Body of pancreas (tissue), 4 donors: ENCODE measurements at regions not wholly inside any gene's neighbourhood (a gene's known extent, or its start where the extent isn't known, plus 50 kb on each side); places are given as distances from the start of the nearest gene placed in this dataset.

Experiments used
- ATAC-seq: fragments of 150-250 bp; one replicate; pipeline ENCODE4 v1.9.1; 2016
- DNase-seq, 4 donors: peaks; one replicate each; pipeline ENCODE4 v3.0.0-alpha.2; 2019
- H3K27ac ChIP-seq, 4 donors: fragments of 200-600 bp; sonication (generic); 1 replicate in 3 of 4; 2 replicates in 1 of 4; pipeline versions ENCODE4 v1.5.1 to v1.6.1; 2016 to 2019; ENCODE audit warnings: mild to moderate bottlenecking in 1 of 4, mixed read lengths in 1 of 4, moderate library complexity in 1 of 4
- H3K27me3 ChIP-seq, 2 donors: fragments of 200-600 bp; sonication (generic); one replicate each; pipeline ENCODE4 v1.6.0; 2016; ENCODE audit warnings: mild to moderate bottlenecking in 1 of 2
- H3K36me3 ChIP-seq, 2 donors: fragments of 200-600 bp; sonication (generic); replicated peaks in 1 of 2; 2 replicates each; pipeline ENCODE4 v1.5.1; 2016; ENCODE audit warnings: low read depth in 2 of 2; ENCODE audit not compliant: insufficient read depth in 1 of 2
- H3K4me1 ChIP-seq: fragments of 200-600 bp; sonication (generic); one replicate; pipeline ENCODE4 v1.6.0; 2016
- H3K4me3 ChIP-seq, 2 donors: fragments of 200-600 bp; sonication (generic); 1 replicate in 1 of 2; 2 replicates in 1 of 2; pipeline ENCODE4 v1.5.1; 2016 to 2019
- H3K9me3 ChIP-seq, 3 donors: fragments of 200-600 bp; sonication (generic); 1 replicate in 2 of 3; 2 replicates in 1 of 3; pipeline ENCODE4 v1.5.1; 2016
- CTCF ChIP-seq, 7 experiments: fragments of 450-650 bp in 4 of 7; fragments of 200-600 bp in 3 of 7; sonication (generic) in 3 of 7; IDR thresholded peaks; one replicate each; pipeline ENCODE4 v1.5.1; 2016 to 2019; ENCODE audit warnings: antibody characterized with exemption in 7 of 7
- POLR2A ChIP-seq, 3 donors: fragments of 450-650 bp; IDR thresholded peaks; one replicate each; pipeline ENCODE4 v1.6.1; 2016; ENCODE audit warnings: antibody characterized with exemption in 3 of 3, mild to moderate bottlenecking in 2 of 3
- WGBS, 2 donors: methylation state at CpG; one replicate each; pipeline ENCODE4 v1.1.5; 2017; 5-methylcytosine and 5-hydroxymethylcytosine counted together
- intact Hi-C: fragments of 100-400 bp; cut with DNase I; formaldehyde crosslinking; loops from one replicate; pipeline ENCODE4 v1.15.1; 2023

DNA sequence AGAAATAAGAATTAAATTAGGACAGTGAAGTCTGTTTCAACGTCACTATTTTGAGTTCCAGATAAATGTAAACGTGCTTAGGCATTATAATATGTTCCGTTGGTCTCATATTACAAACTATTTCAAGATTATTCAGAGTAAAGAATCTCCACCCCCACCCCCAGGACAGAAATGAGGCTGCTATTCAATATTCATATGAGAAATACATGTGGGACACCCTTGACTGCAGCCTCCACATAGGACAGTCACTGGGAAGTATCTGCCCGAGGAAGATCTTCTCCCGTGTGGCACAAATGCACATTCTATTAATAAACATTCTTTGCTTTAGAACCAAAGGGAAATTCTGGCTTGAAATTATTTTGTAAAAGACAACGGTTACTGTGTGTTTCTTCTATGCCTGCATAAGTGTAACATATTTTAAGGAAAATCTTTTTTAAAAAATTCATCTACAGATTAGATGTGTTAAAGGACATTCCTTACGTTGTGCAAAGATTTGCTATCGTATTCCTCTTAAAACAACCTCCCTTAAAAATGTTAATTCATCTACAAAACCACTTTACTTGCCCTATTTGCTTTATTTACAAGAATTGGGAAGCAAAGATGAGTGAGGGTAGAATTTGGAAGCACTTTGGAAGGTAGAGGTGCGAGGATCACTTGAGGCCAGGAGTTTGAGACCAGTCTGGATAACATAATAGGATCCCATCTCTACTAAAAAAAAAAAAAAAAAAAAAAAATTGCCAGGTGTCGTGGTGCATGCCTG is 148.3 kb upstream of the SOX14 start:
- no peak for ATAC-seq
- Histone ChIP-seq H3K4me1 (no peaks in the 10 kb centered on the region), H3K27me3 (peaks cover 0 to 6% of the 10 kb centered on the region in 2 donors), H3K4me3 (no peak overlapping the region), H3K36me3 (no peaks in the 10 kb centered on the region), H3K27ac (no peak overlapping the region), H3K9me3 (no peaks in the 10 kb centered on the region)
- no peak for TF ChIP-seq POLR2A (IDR thresholded peaks at IDR 0.05)
- TF ChIP-seq CTCF (IDR thresholded peaks at IDR 0.05), result no peak
- no peak for DNase-seq
- WGBS, 2 donors, result 43 to 53% methylated on average over 10 of the region's 10 CpGs
- intact Hi-C loops, result no loop called here

DNA sequence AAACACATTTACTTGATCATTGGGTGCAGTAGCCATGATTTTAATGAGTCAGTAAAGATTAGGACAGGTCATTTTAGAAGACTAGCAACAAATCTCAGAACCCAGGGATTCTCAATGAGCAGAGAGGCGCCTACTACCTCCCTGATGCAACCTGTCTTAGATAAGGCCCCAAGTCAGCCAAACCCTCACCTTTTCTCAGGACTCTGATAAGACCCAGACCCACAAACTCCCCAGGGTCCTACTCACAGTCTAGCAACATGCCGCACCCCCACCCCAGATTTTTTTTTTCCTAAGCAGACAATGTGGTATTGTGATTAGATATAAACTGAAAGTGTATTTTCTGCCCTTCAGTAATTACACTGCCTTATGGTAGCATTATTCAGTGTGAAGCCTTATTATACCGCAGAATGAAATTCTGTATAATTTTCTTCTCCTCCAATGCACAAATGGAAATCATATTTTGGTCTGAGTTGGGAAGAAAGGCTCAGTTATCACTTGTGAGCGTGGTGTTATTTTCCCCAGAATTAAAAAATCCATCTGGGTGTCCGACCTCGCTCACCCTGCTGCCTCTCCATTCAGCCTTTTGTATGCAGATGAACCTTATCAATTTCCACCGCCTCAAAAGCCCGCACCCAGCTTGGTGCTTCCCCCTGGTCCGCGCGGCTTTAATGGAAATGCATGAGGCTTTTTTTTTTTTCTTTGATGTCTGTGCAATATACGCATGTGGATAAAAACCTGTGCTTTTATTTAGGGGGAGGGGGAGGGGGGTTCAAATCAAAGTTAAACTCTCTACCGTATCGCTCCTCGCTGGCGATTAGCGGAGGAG is 122.0 kb upstream of the SOX14 start:
- 15 to 19% methylated on average over 17 of the region's 17 CpGs for WGBS, 2 donors
- no peak for ATAC-seq

DNA sequence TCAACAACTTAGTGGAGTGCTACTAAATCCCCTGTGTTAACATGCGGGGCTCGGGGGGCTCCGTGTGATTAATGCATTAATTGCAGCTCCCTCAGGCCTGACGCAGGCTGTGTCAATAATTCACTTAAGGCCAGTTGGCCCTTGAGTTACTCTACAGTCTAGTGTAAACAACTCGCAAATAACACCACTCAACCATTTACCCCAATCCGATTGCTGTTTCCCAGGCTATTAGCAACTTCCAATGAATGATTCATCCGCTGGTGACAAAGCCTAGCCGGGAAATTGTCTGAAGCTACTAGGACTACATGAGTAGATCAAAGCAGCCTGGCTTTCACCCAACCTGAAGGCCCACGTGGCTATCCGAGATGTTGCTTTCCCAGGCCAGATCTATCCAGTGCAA is 121.3 kb upstream of the SOX14 start:
- no peak for TF ChIP-seq CTCF (IDR thresholded peaks at IDR 0.05)
- TF ChIP-seq POLR2A (IDR thresholded peaks at IDR 0.05), result no peak
- H3K27ac ChIP-seq, result no peak overlapping the region
- no peaks in the 10 kb centered on the region for H3K9me3 ChIP-seq
- 6% methylated on average over 8 to 10 of the region's 10 CpGs for whole genome bisulfite sequencing, 2 donors
- ATAC-seq (no peak), DNase-seq (peak in 3 of 4 donors; percentile 18 to 25 (median 24))
- H3K4me3 ChIP-seq, result no peak overlapping the region
- intact Hi-C loops, result no loop called here
- H3K27me3 ChIP-seq, result no peaks in the 10 kb centered on the region
- H3K36me3 ChIP-seq, result no peaks in the 10 kb centered on the region
- H3K4me1 ChIP-seq, result no peaks in the 10 kb centered on the region

More for the DNA sequence above, 122.0 kb upstream of the SOX14 start:
- Histone ChIP-seq H3K4me1 (no peaks in the 10 kb centered on the region), H3K27me3 (no peaks in the 10 kb centered on the region), H3K36me3 (no peaks in the 10 kb centered on the region), H3K9me3 (no peaks in the 10 kb centered on the region), H3K4me3 (no peak overlapping the region), H3K27ac (no peak overlapping the region)
- TF ChIP-seq CTCF (IDR thresholded peaks at IDR 0.05) (no peak), POLR2A (IDR thresholded peaks at IDR 0.05) (no peak)
- intact Hi-C loops, result no loop called here
- DNase-seq, result no peak

DNA sequence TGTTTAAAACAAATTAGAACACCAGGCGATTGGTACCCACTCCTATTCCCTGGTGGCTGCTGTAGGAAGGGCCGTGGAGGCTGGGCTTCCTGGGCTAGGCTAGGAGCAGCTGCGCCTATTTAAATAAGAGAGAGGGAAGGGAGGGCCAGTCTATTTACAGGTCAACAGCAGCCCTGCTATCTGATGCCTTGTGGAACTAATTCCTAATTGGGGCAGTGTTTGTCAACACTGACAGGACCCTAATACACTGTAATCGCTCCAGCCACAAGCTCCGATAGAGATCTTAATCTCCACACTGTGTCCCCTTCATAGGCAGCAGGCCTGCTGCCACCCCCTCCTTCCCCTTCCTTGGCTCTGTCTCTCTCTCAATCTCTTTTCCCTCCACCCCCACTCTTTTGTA is 116.9 kb upstream of the SOX14 start:
- Histone ChIP-seq H3K4me3 (no peak overlapping the region), H3K27ac (no peak overlapping the region), H3K9me3 (no peaks in the 10 kb centered on the region), H3K36me3 (no peaks in the 10 kb centered on the region), H3K27me3 (no peaks in the 10 kb centered on the region), H3K4me1 (no peaks in the 10 kb centered on the region)
- no peak for TF ChIP-seq POLR2A (IDR thresholded peaks at IDR 0.05)
- TF ChIP-seq CTCF (IDR thresholded peaks at IDR 0.05), result no peak
- no peak for ATAC-seq
- intact Hi-C loops, result no loop called here
- no peak for DNase-seq
- 7 to 19% methylated on average over 5 of the region's 5 CpGs for WGBS, 2 donors
